ENCODE measurements at regions not wholly inside any gene's neighbourhood (a gene's known extent, or its start where the extent isn't known, plus 50 kb on each side); places are given as distances from the start of the nearest gene placed in this dataset.

DNA sequence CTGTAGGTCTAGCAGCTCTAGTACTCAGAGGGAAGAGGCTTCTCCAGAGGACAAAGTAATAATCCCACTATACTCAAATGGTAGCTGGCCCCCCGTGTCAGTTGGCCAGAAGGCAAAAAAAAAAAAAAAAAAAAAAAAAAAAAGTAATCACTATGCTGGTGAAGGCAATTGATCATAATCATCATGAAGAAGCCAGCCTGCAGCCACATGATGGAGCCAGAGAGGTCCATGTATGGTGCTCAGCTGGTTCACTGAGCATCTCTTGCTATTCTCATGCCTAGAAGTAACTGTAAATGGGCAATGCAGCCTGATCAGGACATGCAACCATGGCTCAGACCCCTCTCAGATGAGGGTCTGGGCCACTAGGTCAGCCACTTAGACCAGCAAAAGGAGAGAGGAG lies 378.8 kb downstream of the MED13L start:
- TF ChIP-seq, protein P1, sequence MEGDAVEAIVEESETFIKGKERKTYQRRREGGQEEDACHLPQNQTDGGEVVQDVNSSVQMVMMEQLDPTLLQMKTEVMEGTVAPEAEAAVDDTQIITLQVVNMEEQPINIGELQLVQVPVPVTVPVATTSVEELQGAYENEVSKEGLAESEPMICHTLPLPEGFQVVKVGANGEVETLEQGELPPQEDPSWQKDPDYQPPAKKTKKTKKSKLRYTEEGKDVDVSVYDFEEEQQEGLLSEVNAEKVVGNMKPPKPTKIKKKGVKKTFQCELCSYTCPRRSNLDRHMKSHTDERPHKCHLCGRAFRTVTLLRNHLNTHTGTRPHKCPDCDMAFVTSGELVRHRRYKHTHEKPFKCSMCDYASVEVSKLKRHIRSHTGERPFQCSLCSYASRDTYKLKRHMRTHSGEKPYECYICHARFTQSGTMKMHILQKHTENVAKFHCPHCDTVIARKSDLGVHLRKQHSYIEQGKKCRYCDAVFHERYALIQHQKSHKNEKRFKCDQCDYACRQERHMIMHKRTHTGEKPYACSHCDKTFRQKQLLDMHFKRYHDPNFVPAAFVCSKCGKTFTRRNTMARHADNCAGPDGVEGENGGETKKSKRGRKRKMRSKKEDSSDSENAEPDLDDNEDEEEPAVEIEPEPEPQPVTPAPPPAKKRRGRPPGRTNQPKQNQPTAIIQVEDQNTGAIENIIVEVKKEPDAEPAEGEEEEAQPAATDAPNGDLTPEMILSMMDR (IDR thresholded peaks at IDR 0.05): no peak
- H3K4me1 Mint-ChIP-seq (ENCODE audit: low read depth): no peaks in the 10 kb centered on the region
- ATAC-seq: no peak

DNA sequence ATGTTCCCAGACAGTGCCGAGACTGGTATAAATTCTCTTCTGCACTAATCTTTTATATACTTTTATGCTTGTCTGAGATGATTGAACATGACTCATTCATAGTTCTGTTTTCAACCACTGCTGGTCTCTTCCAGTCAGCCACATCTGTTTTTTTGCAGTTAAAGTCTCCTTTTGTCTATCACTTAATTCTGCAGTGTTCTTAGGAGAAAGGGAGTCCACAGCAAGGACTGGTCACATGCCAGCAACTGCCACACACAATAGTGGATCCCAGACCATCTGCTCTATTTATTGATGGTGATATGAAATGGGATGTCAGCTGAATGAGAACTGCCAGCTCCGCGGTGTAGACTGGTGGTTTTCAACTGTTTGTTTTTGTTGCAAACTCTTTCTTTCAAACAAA lies 379.8 kb downstream of the MED13L start:
- ATAC-seq (no peak), DNase-seq (no peak)
- Mint-ChIP-seq H3K36me3 (ENCODE audit: low read depth) (no peaks in the 10 kb centered on the region), H3K4me1 (ENCODE audit: low read depth) (no peaks in the 10 kb centered on the region), H3K9me3 (no peaks in the 10 kb centered on the region), H3K27me3 (peaks cover 14% of the 10 kb centered on the region), H3K27ac (no peak overlapping the region), H3K4me3 (no peak overlapping the region)
- TF ChIP-seq, protein P1 (IDR thresholded peaks at IDR 0.05): no peak
- ChIA-PET POLR2A (no interaction called here), CTCF (interaction anchor here (1.3 kb wide), 1 partner anchor 20 kb away, joined by 5 read pairs; no protein-coding TSS in a partner anchor)
- intact Hi-C loops (cut with micrococcal nuclease): no loop called here

More for the DNA sequence above, 378.8 kb downstream of the MED13L start:
- Mint-ChIP-seq H3K4me3 (no peak overlapping the region), H3K9me3 (peaks cover 2% of the 10 kb centered on the region), H3K27me3 (peaks cover 15% of the 10 kb centered on the region), H3K36me3 (ENCODE audit: low read depth) (no peaks in the 10 kb centered on the region), H3K27ac (no peak overlapping the region)
- DNase-seq: peak; percentile 21
- intact Hi-C loops (cut with micrococcal nuclease): no loop called here
- ChIA-PET POLR2A (no interaction called here), CTCF (interaction anchor here (1.3 kb wide), 1 partner anchor 19 kb away, joined by 5 read pairs; no protein-coding TSS in a partner anchor)

DNA sequence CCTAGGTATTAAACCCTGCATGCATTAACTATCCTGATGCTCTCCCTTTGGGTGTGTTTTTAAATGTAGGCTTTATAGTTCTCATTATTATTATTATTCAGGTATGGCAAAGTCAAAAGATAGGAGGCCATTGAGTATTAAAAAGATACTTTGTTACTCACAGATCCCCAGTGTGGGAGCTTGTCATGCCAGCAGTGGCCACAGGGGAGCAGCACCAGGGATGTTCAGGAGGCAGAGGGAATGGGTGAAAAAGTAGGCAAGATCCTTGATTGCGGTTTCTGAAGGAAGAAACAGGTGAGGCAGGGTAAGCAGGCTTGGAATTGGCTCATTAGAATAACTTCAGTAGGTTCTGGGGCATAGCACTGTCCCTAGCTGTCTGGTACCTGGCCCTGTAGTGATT lies 382.2 kb downstream of the MED13L start:
- no peak for DNase-seq
- TF ChIP-seq, protein P1 (IDR thresholded peaks at IDR 0.05): no peak
- H3K4me3 Mint-ChIP-seq: no peak overlapping the region
- CTCF ChIA-PET: interaction anchor here (1.7 kb wide), 1 partner anchor 23 kb away, joined by 4 read pairs; no protein-coding TSS in a partner anchor
- no peaks in the 10 kb centered on the region for H3K36me3 Mint-ChIP-seq (ENCODE audit: low read depth)
- no peaks in the 10 kb centered on the region for H3K9me3 Mint-ChIP-seq
- peaks cover 15% of the 10 kb centered on the region for H3K27me3 Mint-ChIP-seq
- H3K27ac Mint-ChIP-seq: no peak overlapping the region
- POLR2A ChIA-PET: no interaction called here
- no peaks in the 10 kb centered on the region for H3K4me1 Mint-ChIP-seq (ENCODE audit: low read depth)
- ATAC-seq: no peak
- intact Hi-C loops (cut with micrococcal nuclease): no loop called here

DNA sequence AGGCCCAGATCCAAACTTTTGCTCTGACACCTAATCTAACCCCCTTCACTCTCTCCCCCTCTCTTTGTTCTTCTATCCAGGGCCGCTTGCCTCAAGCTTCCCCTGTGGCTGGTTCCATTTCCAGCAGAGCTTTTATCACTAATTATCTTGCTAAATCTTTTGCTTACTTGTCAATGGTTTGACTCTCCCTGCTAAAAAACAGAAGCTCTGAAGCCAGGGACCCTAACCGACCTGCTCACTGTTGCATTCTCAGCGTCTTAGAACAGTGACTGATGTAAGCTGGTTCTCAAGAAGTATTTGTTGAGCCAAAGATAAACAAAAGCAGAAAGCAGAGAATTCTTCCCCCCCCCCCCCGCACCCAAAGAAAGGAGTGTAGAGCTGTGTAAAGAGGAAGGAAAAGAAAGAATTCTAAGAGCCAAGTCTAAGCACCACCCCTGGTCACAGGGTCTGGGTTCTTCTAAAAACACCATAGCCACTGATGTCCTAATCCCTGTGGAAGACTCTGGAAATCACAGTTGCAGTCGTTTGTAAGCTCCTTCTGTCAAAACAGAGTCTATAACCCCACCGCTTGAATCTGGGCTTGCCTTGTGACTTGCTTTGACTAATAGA lies 385.8 kb downstream of the MED13L start:
- H3K4me1 Mint-ChIP-seq (ENCODE audit: low read depth): no peaks in the 10 kb centered on the region
- intact Hi-C loops (cut with micrococcal nuclease): no loop called here
- TF ChIP-seq, protein P1 (IDR thresholded peaks at IDR 0.05): no peak
- H3K4me3 Mint-ChIP-seq: no peak overlapping the region
- ChIA-PET CTCF (no interaction called here), POLR2A (no interaction called here)
- no peaks in the 10 kb centered on the region for H3K9me3 Mint-ChIP-seq
- no peaks in the 10 kb centered on the region for H3K36me3 Mint-ChIP-seq (ENCODE audit: low read depth)
- ATAC-seq (no peak), DNase-seq (no peak)
- no peak overlapping the region for H3K27ac Mint-ChIP-seq
- H3K27me3 Mint-ChIP-seq: peaks cover 14% of the 10 kb centered on the region

DNA sequence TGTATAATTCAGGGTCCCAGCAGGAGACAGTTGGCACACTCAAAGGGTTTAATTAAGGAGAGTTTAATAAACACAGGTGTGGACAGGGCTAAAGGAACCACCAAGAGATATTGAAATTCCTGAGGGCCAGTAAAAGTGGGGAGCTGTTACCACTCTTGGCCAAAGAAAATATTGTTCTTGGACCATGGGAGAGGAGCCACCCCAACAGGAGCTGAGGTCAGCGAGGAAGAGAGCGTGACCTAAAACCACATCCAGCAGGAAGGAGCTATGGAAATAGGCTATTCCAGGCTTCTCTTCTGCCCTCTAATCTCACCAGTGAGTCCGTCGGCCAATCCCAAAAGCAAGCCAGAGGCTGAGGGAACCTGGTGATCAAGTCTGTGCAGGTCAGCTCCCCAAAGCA lies 390.8 kb downstream of the MED13L start:
- no peaks in the 10 kb centered on the region for H3K9me3 Mint-ChIP-seq
- H3K4me3 Mint-ChIP-seq: no peak overlapping the region
- TF ChIP-seq, protein P1 (IDR thresholded peaks at IDR 0.05): no peak
- DNase-seq (no peak), ATAC-seq (no peak)
- ChIA-PET CTCF (interaction anchor here (1.3 kb wide), 1 partner anchor 31 kb away, joined by 5 read pairs; no protein-coding TSS in a partner anchor), POLR2A (no interaction called here)
- H3K27me3 Mint-ChIP-seq: peaks cover 15% of the 10 kb centered on the region
- H3K4me1 Mint-ChIP-seq (ENCODE audit: low read depth): no peaks in the 10 kb centered on the region
- H3K27ac Mint-ChIP-seq: no peak overlapping the region
- no peaks in the 10 kb centered on the region for H3K36me3 Mint-ChIP-seq (ENCODE audit: low read depth)
- intact Hi-C loops (cut with micrococcal nuclease): no loop called here

Data from activated CD8-positive, alpha-beta T cell treated with anti-CD3 and anti-CD28 coated beads for 36 hours (primary cell).